ENCODE measurements at regions not wholly inside any gene's neighbourhood (a gene's known extent, or its start where the extent isn't known, plus 50 kb on each side); places are given as distances from the start of the nearest gene placed in this dataset.
"Not testable (repeated sequence)": the region's sequence is repeated elsewhere in the genome, so short reads cannot be mapped to it uniquely, and the experiment has no call there.

DNA sequence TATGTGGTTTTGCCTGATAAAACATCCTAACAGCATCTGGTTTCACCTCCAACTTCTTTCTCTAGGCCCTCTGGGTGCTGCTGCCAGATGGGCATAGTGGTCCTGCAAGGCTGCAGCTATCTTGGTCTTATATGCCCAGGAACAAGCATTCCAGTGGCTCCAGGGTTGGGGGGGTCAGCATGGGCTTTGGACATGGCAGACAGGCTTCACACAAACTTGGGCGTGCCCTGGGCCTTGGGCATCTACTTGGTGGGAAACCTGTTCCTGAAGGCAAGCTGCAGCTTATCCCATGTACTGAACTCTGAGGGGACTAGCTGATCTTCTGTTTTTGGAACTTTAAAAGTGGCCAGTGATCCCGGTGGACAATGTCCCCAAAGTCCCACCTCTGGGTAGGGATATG is 54.9 kb upstream of the ZNF678 start:
- no peak for TF ChIP-seq ZNF248 (tag by site-specific recombination; IDR thresholded peaks at IDR 0.05)
- TF ChIP-seq ZNF776 (tag by site-specific recombination; IDR thresholded peaks at IDR 0.05; ENCODE audit: borderline replicate concordance) = no peak
- no peak for TF ChIP-seq ZNF530 (tag by site-specific recombination; IDR thresholded peaks at IDR 0.05; ENCODE audit: low read depth)
- no peak for TF ChIP-seq BCL11A (tag by site-specific recombination; IDR thresholded peaks at IDR 0.05; ENCODE audit: low read depth)
- no peak for TF ChIP-seq ZNF37A (tag by site-specific recombination; IDR thresholded peaks at IDR 0.05)
- CTCF ChIA-PET = no interaction called here
- Histone ChIP-seq H3K4me1 (ENCODE audit: control insufficient read depth, insufficient read depth, low read length) (no peaks in the 10 kb centered on the region), H3K9me3 (ENCODE audit: control insufficient read depth, insufficient read depth, low read depth, low read length) (no peaks in the 10 kb centered on the region), H3K4me3 (ENCODE audit: low read depth, low read length) (no peak overlapping the region), H3K27ac (ENCODE audit: extremely low read depth, low read depth, low read length) (no peak overlapping the region), H3K36me3 (ENCODE audit: control insufficient read depth in 2 of 2, insufficient read depth in 1 of 2, low read length in 2 of 2) (no peaks in the 10 kb centered on the region)
- POLR2A ChIA-PET = no interaction called here

- H3K36me3 ChIP-seq (ENCODE audit: control insufficient read depth in 2 of 2, insufficient read depth in 1 of 2, low read length in 2 of 2); CTCF ChIA-PET; POLR2A ChIA-PET; H3K4me1 ChIP-seq (ENCODE audit: control insufficient read depth, insufficient read depth, low read length); H3K4me3 ChIP-seq (ENCODE audit: low read depth, low read length); H3K9me3 ChIP-seq (ENCODE audit: control insufficient read depth, insufficient read depth, low read depth, low read length); H3K27ac ChIP-seq (ENCODE audit: extremely low read depth, low read depth, low read length): not testable (repeated sequence)
These were observed 56.6 kb upstream of the ZNF678 start for GRCh38 chr1:227506490-227507393.

- CTCF ChIA-PET; POLR2A ChIA-PET; H3K9me3 ChIP-seq (ENCODE audit: control insufficient read depth, insufficient read depth, low read depth, low read length); H3K36me3 ChIP-seq (ENCODE audit: control insufficient read depth in 2 of 2, insufficient read depth in 1 of 2, low read length in 2 of 2); H3K4me3 ChIP-seq (ENCODE audit: low read depth, low read length); H3K4me1 ChIP-seq (ENCODE audit: control insufficient read depth, insufficient read depth, low read length); H3K27ac ChIP-seq (ENCODE audit: extremely low read depth, low read depth, low read length): not testable (repeated sequence)
These were observed 67.3 kb upstream of the ZNF678 start for GRCh38 chr1:227496045-227496444.

- CTCF ChIA-PET; H3K36me3 ChIP-seq (ENCODE audit: control insufficient read depth in 2 of 2, insufficient read depth in 1 of 2, low read length in 2 of 2); H3K4me3 ChIP-seq (ENCODE audit: low read depth, low read length); H3K9me3 ChIP-seq (ENCODE audit: control insufficient read depth, insufficient read depth, low read depth, low read length); H3K4me1 ChIP-seq (ENCODE audit: control insufficient read depth, insufficient read depth, low read length); H3K27ac ChIP-seq (ENCODE audit: extremely low read depth, low read depth, low read length); POLR2A ChIA-PET: not testable (repeated sequence)
These were observed 69.3 kb upstream of the ZNF678 start for GRCh38 chr1:227493863-227494551.

DNA sequence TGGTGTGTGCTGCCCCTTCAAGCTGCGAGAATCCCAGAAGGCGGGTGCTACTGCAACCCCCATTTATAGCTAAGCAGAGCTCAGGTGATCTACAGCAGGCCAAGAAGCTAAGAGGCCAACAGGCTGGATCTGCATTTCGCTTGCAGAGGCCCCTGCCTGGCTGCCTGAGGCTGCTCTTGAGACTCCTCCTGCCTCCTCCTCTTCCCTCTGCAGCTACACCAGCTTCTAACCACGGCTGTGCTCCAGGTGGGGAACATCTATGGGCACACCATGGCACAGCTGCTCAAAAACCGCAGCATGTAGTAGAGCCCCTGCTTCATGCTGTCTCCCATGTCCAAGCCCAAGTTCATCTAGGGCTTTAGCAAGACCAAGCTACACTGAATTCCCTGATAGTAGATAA is 72.9 kb upstream of the ZNF678 start:
- no peaks in the 10 kb centered on the region for H3K4me1 ChIP-seq (ENCODE audit: control insufficient read depth, insufficient read depth, low read length)
- ChIA-PET POLR2A (no interaction called here), CTCF (interaction anchor here (0.8 to 0.9 kb wide), 2 partner anchors 8 to 9 kb away, joined by 3 read pairs; no protein-coding TSS in a partner anchor)
- H3K36me3 ChIP-seq (ENCODE audit: control insufficient read depth in 2 of 2, insufficient read depth in 1 of 2, low read length in 2 of 2) = no peaks in the 10 kb centered on the region
- TF ChIP-seq ZNF350 (tag by site-specific recombination; IDR thresholded peaks at IDR 0.05) = no peak
- no peak for TF ChIP-seq ZNF692 (tag by site-specific recombination; IDR thresholded peaks at IDR 0.05)
- TF ChIP-seq ZFP37 (tag by site-specific recombination; IDR thresholded peaks at IDR 0.05) = no peak
- no peak for TF ChIP-seq ZNF580 (tag by site-specific recombination; IDR thresholded peaks at IDR 0.05)
- TF ChIP-seq ZNF23 (tag by site-specific recombination; IDR thresholded peaks at IDR 0.05; ENCODE audit: borderline replicate concordance) = no peak
- no peak for TF ChIP-seq KLF7 (tag by site-specific recombination; IDR thresholded peaks at IDR 0.05; ENCODE audit: borderline replicate concordance)
- no peak for TF ChIP-seq ZNF571 (tag by site-specific recombination; IDR thresholded peaks at IDR 0.05)
- no peak for TF ChIP-seq MYNN (tag by site-specific recombination; IDR thresholded peaks at IDR 0.05; ENCODE audit: borderline replicate concordance)
- TF ChIP-seq ZBTB10 (tag by site-specific recombination; IDR thresholded peaks at IDR 0.05) = no peak
- no peak for TF ChIP-seq ZNF146 (tag by site-specific recombination; IDR thresholded peaks at IDR 0.05)
- TF ChIP-seq ZNF664 (tag by site-specific recombination; IDR thresholded peaks at IDR 0.05) = no peak
- no peak for TF ChIP-seq ZNF366 (tag by site-specific recombination; conservative IDR thresholded peaks at IDR 0.05)
- TF ChIP-seq ZNF830 (tag by site-specific recombination; IDR thresholded peaks at IDR 0.05; ENCODE audit: low read depth) = no peak
- H3K4me3 ChIP-seq (ENCODE audit: low read depth, low read length) = no peak overlapping the region
- H3K27ac ChIP-seq (ENCODE audit: extremely low read depth, low read depth, low read length) = no peak overlapping the region
- H3K9me3 ChIP-seq (ENCODE audit: control insufficient read depth, insufficient read depth, low read depth, low read length) = no peaks in the 10 kb centered on the region
